Fibroblast of the conjunctiva (primary cell): ENCODE measurements at regions not wholly inside any gene's neighbourhood (a gene's known extent, or its start where the extent isn't known, plus 50 kb on each side); places are given as distances from the start of the nearest gene placed in this dataset.
A peak's percentile ranks its signal among the peaks of the same experiment; 100 is the strongest.

Source experiments
- DNase-seq: peaks from one replicate; pipeline ENCODE4 v3.0.0-alpha.2; 2010; ENCODE audit warnings: low read depth

DNA sequence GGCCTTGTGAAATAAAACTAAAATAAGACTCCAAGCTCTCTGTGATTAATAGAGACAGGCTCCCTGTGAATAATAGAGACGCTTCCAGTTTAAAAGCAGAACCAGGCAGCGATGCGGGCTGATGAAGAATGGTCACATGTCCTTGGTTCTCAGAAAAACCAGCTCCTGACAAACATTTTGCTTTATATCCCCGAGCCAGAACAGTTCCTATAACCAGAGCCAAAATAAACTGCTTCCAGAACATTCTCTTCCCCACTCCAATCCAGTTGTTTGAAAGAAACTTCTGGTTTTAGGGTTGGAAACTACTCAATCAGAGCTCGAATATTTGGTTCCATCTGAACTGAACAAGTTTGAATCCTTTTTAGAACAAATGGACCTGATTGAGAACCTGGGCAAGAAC is 213.7 kb downstream of the TSN start:
- no peak for DNase-seq

DNA sequence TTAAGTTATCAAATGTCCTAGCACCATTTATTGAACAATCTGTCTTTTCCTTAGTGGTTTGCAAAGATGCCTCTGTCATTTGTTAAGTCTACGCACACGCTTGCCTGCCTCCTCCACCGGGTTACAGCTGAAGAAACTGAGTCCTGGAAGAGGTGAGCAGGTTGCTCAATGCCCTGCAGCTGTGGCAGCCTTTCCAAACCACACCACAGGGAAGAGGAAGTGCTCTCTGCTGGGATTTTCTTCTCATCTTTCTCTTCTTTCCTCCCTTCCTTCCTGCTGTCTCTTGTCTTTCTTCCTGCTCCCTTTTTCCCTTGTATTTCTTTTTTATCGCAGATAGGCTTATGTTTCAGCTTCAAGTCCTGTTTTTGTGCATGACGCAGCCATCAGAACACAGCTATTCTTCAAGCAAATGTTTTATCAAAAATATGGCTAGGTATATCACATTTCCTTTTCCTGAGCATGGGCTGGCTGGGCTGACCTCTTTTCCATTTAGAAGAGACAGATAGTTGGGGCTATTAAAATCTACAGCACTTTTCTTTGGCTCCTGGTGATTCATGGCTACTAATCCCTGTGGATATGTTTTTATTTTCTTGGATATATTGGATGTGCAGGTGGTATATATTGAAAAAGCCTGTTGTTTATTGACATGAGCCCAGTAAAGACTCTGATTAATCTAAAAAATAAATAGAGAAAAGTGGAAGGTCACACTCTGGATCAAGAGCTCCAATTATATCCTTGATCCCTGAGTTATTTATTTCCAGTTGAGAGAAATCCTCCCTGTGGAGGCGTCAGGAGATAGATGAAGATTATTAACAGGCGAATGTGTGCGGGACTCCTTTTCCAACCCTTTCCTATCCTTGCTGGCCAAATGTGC is 214.6 kb downstream of the TSN start:
- DNase-seq: no peak

DNA sequence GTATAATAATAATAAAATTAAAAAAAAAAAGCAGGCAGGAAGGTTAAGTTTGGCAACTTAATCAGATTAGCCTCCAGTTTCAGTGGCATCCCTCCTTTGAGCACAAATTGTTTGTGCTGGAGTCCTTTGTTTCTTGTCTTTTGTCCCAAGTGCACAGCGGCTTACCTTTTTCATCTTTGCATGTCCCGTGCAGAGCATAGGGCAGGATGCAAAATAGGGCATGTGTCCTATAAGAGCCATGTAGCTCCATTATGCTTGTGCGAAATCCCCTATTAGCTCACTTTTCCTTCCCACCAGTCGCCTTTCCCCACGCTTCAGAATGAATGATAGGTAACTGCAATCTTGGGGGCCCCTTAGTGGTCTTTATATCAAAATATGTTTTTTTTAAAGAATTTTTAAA is 216.8 kb downstream of the TSN start:
- no peak for DNase-seq

DNA sequence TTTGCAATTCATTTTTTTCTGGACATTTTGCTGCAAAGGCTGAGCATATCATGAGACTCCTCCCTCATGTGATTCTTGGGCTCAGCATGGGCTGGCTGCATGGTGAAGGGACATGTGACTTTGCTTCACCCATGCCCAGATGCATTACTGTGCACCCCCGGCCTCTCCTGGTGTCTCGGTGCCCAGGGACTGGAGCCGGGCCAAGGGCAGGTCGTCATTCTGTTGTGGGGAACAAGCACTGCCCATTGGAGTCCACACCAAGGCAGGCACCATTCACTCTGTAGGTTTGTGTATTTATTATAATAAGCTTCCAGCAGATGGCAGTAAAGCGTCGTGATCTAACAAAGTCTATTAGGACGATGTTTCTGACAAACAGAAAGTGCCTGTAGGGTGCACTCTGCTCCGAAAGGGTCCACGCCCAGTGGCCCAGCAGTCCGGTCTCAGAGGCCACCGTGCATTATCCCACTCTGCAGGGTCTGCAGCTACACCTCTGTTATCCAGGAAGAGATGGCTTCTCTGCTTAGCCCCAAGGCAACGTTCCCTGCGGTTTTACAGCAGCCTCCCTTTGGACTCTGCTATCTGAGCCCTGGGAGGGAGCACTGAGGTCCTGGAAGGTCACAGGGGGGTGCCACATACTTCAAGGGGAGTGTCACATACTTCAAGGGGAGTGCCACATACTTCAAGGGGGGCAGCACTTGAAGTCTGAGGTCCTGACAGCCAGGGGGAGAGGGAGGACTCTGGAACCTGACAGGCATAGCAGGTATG is 219.6 kb downstream of the TSN start:
- DNase-seq: peak; percentile 67

DNA sequence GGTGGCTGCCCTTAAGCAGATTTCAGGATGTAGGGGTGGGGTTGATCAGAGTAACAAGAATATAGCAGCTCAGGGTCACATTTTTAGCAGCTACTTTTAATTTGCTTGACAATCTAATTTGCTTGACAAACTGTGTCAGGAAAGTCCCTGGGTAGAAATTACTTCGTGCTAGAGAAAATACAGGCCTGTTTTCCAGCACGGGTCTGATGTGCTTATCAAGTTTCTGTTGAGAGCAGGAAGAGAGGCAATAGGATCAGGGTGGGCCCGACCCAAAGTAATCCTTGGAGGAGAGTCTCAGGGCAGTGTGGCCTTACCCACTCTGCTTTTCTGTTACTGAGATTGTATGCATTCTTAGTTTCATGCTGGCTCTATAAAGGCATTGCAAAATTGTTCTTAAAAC is 221.5 kb downstream of the TSN start:
- no peak for DNase-seq

DNA sequence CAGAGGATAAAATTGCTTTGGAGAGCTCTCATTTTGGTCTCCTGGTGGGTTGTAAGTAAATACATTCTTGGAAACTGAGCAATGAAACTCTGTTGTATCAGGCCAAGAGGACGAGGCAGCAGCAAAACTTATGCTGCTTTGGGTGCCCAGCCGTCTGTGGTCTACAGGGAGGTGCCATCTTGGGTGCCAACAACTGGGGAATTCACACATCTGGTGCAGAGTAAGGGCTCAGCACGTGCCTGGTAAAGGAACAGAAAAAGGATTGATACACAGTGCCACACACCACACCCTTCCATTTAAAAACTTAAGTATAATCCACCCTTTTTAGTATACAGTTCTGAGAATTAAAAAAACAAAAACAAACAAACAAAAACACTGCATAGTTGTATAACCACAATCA is 221.9 kb downstream of the TSN start:
- no peak for DNase-seq

DNA sequence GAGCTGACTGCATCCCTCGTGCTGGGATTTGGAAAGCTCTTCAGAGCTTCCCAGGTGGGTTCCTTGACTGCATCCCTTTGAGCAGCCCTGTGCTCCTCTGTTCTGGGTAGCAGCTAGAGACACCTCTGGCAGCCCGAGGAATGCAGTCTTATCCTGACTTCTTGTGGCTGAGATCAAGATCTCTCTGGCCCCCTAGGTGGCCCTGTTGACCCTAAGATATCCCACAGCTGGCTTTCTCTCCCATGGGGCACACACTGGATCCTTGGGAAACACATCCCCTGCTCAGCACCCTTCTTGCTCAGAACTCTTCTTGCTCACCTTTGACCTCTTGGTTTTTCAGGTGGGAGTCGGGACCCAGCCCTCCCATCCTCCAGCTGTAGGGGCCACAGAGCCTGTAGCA is 237.2 kb downstream of the TSN start:
- no peak for DNase-seq

DNA sequence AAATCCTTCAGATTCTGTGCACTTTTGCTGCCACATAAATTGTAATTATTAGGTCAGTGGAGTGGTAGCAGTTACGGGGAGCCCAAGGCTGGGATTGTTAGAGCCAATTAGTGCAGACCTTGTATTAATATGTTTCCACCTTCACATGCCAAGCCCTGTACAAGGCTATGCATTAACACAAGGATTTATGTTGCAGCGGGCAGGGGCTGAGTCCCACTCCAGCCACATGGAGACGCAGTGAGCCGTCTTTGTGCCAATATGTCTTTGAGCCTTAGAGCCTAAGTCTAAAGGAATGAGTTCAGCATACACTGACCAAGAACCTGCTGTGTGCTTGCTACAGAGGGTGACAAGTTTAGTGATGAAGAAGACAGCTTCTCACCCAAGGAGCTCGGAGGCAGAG is 238.2 kb downstream of the TSN start:
- no peak for DNase-seq

DNA sequence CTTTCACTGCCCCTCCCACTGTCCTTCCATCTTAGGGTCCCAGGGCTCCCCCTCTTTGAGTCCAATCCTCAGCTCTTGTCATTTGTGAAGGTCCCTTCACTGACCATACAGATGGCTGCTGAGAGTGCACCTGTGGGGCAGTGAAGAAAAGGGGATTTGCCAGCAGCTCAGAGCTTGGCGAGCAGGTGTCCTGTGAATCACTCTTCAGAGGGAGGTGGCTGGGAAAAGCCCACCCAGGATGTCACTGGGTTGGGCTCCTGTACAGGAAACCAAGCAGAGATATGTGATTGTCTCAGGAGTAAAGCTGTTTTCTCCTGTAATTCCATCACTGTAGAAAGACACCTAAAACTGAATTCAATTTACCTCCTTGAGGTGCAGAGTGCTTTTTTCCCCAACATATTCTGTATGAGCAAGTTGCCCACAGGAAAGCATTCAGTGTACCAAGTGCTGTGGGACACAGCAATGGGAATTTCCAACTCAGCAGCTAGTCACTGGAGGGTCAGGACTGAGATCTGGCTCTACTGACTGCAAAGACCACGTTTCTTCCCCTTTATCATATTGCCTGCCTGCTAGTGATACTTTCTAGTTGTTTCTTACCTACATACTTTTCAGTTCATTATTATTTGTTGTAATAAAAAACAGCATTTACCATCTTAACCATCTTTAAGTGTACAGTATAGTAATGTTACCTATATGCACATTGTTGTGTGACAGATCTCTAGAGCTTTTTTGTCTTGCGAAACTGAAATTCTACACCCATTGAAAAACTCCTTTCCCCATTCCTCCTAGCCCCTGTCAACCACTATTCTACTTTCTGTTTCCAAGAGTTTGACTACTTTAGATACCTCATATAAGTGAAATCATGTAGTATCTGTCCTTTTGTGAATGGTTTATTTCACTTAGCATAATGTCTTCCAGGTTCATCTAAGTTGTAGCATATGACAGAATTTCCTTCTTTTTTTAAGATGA is 239.1 kb downstream of the TSN start:
- no peak for DNase-seq

DNA sequence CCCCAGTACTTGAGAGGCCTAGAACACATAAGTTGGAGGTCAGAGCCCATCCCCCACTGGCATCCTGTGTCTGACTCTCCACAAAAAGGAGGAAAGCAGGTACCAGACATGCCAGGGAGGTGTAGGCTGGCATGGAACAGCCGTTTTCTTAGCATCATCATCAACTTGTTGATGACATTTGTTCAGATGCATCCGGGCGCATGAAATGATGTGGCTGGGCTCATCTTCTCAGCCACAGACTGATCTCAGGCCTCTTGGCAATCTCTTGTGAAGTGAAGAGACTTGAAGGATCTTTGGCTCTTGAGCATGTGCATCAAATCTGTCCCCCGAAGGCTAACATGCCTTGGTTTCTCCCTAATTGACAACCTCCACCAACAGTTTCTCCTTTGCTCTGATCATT is 243.3 kb downstream of the TSN start:
- DNase-seq: no peak

DNA sequence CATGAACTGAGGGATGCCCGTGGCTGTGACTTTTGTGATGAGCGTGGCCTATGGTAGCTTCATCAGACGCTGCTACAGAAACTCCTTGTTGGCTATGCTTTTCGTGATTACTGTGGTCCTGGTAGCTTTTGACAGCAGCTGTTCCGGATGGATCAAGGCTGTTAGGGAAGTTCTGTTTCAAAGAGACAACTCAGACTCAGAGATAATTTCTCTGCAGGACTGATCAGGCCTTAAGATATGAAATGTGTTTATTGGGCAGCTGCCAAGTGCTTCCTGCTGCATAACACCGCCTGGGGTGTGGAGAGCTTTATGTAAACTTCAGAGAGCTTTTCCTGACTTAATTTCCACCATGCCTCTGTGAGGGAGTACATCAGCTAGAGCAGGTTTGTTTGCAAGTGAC is 243.8 kb downstream of the TSN start:
- no peak for DNase-seq

DNA sequence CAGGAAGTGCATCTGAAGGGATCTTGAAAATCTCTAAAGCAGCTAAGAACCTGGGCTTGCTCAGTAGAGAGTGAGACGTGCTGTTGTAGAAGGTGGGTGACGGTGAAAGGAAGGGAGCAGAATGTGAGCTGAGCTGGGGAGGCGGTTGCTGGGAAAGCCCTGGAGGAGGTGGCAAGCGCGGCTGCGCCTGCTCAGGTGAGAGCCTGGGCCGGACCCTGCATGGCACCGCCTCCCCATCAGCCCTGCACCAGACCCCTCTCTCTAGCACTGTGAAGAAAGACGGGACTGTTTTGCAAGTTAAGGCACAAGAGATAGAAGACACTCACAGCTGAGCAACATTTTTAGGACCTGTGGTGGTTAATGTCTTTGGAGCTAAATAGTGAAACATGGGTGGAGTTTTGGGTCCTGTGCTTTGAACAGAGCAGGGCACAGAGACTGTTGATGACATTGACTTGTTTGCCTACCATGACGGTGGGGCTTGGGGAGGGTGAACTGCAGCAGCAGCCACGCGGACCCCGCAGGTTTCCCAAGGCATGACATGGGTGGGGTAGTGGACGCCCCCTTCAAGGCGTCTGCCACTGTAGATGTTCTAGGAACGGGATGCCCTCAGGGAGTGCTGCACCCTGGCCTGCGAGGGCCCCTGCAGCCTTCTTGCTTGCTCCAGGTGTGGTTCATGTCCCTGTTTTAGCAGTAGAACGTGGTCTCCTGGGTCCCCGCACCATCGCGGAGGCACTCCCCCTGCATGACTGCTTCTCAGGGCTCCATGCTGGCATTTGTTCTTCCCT is 245.3 kb downstream of the TSN start:
- DNase-seq: no peak

DNA sequence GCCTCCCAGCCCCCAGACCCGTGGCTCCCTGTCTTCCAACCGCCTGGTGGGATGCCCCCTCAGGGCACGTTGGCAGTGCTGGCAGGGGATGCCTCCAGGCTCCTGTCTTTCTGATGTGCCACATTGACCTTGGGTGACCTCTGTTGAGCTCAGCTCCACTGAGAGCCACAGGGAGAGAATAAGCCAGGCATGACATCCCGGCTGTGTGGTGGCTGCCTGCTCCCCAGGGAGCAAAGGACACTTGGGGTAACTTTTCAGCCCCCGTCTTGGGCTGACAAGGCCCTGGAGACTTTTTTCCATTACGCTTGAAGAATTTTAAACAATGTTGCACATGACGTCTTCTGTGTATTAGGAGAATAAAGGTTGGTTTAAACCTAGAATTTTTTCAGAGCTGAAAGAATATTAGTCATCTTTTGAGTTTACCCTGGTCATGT is 246.0 kb downstream of the TSN start:
- DNase-seq: no peak

DNA sequence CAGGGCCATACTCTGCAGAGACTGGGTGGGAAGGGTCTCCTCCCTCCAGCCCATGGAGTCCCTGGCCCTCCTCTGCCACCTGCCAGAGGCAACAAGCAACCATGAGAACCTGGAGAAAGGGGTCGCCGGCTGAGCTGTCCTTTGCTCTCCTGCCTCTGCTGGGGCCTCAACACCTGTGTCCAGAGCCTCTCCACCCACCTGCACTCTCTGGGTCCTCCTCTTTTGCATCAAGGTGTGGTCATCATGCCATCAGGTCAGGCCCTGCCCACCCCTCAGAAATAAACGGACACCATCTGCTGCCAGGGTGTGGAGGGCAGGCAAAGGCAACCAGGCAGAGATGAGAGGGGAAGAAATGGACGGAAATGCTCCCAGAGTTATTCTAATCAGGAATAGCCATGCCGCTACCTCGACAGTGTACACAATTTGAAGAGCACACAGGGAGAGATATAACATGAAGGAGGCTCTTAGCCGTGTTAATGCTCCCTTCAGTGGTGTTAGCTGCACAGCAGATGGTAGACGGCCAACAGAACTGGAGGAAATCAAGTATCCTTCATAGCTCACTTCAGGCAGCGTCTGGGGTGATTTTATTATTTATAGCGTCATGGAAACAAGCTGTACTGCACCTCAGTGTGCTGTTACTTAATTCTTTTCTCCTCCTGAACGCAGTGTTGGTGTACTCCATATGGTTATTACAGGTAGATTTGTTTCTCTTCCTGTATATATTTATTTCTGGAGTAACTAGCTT is 247.9 kb downstream of the TSN start:
- no peak for DNase-seq

DNA sequence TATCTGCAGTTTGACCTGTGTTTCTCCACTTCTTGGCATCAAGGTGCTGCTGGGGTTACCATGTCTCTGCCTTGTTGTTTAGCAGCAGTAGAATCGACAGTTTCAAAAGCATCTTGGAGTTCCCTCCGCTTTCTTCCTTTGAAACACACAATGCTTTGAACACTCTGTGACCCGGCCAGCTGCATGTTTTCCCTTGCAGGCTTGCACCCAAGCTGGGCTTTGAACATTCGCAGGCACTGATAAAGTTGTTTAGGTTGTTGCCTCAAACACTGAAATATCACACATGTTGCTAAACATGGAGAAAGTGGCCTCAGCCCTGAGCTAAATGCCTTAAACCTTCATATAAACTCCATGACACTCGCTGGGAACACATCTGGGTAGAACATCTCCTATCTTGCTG is 251.7 kb downstream of the TSN start:
- no peak for DNase-seq

DNA sequence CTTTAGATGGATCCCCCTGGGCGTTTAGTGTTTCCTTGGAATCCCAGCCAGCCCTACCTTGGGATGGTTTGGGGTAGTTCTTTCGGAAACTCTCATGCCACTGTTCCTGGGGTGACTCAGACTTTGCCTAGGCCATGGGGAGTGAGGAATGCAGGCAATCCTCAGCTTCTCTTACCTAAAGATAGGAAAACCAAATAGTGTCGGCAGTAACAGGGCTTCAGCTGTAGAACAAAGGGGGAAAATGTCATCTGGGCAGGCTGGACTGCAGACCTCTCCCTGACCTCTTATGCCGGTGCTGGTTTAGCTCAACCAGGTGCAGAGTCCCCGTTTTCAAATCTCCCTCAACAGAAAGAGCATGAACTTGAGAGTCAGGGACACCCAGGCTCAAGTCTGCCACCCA is 252.1 kb downstream of the TSN start:
- no peak for DNase-seq

DNA sequence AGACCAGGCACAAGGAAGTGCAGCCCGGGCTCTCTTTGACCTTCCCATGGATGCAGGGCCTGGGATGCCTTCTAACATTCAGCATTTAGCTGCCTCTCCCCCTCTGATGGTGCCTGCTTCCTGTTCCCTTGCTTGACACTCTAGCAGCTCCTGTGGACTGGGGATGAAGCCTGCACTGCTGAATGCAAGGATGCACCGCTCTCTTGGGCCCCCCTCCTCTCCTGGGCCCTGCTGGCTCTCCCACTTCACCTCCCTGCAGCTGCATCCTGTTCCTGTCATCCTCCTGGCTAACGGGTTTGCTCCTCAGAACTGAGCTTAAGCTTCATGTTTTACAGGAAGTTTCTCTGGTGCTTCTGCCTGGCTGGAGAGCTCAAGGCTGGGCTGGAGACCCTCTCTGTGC is 254.1 kb downstream of the TSN start:
- DNase-seq: no peak

DNA sequence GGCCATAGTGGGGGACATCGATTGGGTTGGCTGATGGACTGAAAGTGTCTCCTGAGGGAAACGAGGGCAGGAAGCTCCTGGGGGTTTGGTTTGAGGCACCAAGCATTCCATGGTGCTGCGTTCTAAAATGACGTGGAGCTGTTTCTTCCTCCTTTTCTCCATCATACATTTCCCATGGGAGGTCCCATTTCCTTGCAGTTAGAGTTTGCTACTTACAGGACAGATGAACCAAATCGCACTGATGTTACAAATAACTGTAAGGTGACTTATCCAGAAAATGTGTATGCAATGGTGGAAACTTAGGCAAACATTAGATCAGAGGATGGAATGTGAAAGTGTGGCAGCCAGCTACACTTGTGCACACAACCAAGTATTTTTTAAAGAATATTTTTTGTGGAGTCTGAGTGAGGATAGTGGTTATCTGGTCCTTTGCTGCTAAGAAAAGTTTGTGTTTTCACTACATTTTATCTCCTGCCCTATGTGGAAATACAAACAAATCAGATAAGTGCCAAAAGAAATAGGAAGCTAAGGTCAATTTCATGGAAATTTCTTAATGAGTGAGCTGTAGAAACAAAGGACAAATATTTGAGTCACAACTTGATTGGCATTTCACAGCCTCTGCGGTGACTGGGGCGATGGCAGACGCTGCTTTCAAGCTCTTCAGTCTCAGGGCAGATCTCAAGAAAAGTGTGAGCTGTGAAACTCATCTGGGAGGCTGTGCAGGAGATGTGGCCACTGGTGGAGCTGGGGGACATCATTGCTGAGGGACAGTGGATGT is 256.2 kb downstream of the TSN start:
- DNase-seq: no peak

DNA sequence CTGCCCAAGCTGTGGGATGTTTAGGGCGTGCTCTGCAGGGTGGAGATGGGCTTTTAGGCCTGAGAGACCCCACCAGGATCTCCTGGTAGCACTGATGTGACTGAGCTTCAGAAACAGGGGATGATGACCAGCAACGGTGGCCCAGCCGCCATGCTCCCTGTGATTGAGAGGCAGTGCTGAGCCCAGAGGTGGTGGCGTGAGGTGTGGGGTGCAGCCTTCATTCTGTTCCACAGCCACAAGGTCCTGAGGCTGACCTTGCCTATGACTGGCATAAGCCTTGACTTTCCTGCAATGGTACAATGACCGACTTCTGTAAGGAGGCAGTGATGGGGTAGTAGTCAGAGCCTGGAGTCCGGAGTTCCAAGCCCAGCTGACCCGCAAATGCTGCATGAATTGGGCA is 263.3 kb downstream of the TSN start:
- no peak for DNase-seq

DNA sequence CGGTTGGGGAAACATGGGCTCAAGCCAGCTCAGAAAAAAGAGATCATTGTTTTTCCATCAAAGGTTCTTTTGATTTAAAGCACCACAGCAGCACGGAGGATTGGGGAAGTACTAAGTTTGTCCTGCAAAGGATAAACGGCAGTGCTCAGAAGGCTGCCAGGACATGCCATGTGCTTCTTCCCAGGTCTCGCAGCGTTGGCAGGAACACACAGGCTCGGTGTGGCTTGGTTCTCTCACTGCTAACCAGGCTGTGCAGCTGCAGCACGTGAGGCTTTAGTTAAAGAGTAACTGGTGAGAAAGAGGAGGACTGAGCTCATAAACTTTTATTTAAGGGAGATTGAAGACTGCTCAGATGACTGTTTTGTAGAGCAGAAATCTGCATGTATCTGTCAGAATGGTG is 264.3 kb downstream of the TSN start:
- no peak for DNase-seq
